GM06990 (cell line): ENCODE measurements at regions not wholly inside any gene's neighbourhood (a gene's known extent, or its start where the extent isn't known, plus 50 kb on each side); places are given as distances from the start of the nearest gene placed in this dataset.

Experiments
- DNase-seq: peaks from one replicate; pipeline ENCODE4 v3.0.0-alpha.2; 2011; ENCODE audit not compliant: insufficient read length; ENCODE audit errors: extremely low read depth
- H3K27me3 ChIP-seq: replicated peaks from 2 replicates; pipeline ENCODE4 v1.6.0; 2011; ENCODE audit warnings: low read length; ENCODE audit not compliant: control insufficient read depth, insufficient read depth
- H3K36me3 ChIP-seq: 2 replicates; pipeline ENCODE4 v1.5.1; 2011; ENCODE audit warnings: low read length; ENCODE audit not compliant: control insufficient read depth, insufficient read depth
- H3K4me3 ChIP-seq: replicated peaks from 2 replicates; pipeline ENCODE4 v1.5.1; 2011; ENCODE audit warnings: low read depth, mild to moderate bottlenecking, control low read depth, low read length
- TF ChIP-seq, protein P1 (sequence below): IDR thresholded peaks from 2 replicates; pipeline ENCODE4 v1.5.1; 2011; ENCODE audit warnings: low read length, control low read depth, mild to moderate bottlenecking, inconsistent platforms; ENCODE audit not compliant: insufficient read depth, poor library complexity, severe bottlenecking

DNA sequence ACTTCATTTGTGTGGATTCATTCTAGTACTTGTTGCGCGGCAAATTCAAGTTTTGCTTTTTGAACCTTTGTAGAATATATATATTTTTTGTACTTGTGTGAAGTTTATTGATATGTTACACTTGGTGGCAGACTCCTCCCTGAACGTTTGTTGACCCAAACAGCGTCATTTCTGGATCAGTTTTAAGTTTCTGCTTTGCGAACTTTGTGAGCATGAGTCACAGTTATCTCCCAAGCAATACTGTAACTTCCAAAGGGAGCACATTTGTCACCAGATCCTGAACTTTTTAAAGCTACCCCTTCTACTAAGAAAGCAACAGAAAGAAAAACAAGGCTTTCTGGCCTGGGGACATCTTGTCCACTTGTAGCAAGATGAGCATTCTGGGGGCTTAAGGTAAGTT lies 74.8 kb upstream of the CACNA2D3 start:
- DNase-seq, result no peak
- TF ChIP-seq, protein P1, sequence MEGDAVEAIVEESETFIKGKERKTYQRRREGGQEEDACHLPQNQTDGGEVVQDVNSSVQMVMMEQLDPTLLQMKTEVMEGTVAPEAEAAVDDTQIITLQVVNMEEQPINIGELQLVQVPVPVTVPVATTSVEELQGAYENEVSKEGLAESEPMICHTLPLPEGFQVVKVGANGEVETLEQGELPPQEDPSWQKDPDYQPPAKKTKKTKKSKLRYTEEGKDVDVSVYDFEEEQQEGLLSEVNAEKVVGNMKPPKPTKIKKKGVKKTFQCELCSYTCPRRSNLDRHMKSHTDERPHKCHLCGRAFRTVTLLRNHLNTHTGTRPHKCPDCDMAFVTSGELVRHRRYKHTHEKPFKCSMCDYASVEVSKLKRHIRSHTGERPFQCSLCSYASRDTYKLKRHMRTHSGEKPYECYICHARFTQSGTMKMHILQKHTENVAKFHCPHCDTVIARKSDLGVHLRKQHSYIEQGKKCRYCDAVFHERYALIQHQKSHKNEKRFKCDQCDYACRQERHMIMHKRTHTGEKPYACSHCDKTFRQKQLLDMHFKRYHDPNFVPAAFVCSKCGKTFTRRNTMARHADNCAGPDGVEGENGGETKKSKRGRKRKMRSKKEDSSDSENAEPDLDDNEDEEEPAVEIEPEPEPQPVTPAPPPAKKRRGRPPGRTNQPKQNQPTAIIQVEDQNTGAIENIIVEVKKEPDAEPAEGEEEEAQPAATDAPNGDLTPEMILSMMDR, result no peak
- H3K4me3 ChIP-seq, result no peak overlapping the region
- no peaks in the 10 kb centered on the region for H3K36me3 ChIP-seq
- no peaks in the 10 kb centered on the region; the same call in none of the 2 replicates for H3K27me3 ChIP-seq

DNA sequence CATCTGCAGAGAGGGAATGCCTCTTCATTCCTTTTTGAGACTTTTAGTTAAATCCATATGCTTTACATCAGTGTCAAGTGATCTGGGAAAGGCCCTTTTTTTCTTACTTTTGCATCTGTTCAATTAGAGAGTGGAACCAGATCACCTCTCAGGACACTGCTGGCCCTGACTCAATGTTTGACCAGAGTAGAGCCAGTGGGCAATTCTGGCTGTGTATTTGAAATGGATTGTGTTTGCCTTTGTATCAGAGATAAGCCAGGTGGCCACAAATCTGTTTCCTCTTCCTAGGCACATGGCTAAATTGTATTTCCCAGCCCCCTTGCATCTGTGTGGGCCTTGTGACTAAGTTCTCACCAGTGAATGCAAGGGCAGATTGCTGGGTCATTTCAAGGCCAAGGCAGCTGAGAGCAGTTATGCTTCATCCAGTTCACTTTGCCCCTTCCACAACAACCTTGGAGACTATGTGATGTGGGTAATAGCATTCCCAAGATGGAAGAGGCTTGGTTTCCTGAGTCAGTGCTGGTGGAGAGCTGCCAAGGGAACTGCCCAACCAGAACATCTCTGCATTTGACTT lies 75.6 kb upstream of the CACNA2D3 start:
- no peak for DNase-seq
- no peaks in the 10 kb centered on the region; the same call in none of the 2 replicates for H3K27me3 ChIP-seq
- TF ChIP-seq, protein P1, result no peak
- H3K4me3 ChIP-seq, result no peak overlapping the region
- no peaks in the 10 kb centered on the region for H3K36me3 ChIP-seq

DNA sequence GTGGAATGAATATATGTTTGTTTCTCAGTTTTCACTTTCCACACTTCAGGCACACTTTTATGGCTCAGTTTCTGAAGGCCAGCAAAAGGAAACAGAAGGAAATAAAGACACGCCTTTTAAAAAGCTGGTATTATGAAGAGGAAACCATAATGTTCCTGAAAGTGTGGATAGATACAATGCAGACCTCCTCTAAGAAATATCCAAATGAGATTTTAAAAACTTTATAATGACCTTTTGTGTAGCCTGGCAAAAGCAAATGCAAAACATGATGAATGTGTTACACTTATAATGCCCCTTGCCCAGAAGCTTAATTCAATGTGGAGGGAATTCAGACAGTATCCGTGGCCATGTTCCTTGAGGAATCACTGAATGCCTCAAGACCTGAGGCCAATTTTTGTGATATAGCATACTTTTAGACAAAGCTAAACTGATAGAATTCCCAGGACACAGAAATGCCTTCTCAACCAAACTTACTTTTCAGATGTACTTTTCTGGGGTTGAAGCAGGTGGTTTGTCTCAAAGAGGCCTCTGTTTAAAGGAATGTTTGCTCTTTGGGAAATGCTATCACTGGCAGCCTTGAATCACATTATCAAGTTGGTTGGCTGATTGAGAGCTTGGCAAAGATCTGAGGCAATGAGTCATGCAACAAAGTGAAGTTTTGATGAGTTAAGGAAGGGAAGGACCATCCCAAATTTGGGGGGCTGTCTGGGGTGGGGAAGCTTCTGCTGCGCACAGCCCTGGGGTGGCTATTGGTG lies 77.1 kb upstream of the CACNA2D3 start:
- no peaks in the 10 kb centered on the region; the same call in none of the 2 replicates for H3K27me3 ChIP-seq
- TF ChIP-seq, protein P1, result no peak
- H3K36me3 ChIP-seq, result no peaks in the 10 kb centered on the region
- DNase-seq, result no peak
- H3K4me3 ChIP-seq, result no peak overlapping the region

DNA sequence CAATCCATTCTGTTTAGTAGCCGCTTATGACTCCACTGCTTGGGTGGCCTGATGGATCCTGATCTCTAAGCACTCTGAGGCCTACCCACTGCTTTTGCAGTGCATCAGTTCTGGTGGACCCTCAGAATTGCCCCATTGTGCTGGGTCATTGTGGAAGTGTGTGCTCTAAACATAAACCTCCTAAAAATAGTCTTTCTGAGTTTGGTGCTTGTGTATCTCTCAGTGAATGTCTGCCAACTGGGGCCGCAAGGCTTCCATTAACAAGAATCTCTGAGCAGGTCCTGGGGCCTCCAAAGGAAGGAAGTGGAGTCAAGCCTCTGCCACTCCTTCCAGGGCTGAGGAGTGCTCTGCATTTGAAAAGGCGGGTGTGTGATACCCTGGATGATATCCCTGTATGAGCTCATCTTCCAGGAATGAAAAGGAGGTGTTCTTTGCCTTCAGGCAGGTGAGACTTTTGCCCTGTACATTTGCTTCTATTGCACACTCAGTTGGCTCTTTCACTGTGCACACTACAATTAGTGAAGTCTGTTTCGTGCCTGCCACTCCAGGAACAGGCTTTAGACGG lies 80.0 kb upstream of the CACNA2D3 start:
- TF ChIP-seq, protein P1, result no peak
- DNase-seq, result no peak
- no peak overlapping the region for H3K4me3 ChIP-seq
- H3K36me3 ChIP-seq, result no peaks in the 10 kb centered on the region
- no peaks in the 10 kb centered on the region; the same call in none of the 2 replicates for H3K27me3 ChIP-seq

DNA sequence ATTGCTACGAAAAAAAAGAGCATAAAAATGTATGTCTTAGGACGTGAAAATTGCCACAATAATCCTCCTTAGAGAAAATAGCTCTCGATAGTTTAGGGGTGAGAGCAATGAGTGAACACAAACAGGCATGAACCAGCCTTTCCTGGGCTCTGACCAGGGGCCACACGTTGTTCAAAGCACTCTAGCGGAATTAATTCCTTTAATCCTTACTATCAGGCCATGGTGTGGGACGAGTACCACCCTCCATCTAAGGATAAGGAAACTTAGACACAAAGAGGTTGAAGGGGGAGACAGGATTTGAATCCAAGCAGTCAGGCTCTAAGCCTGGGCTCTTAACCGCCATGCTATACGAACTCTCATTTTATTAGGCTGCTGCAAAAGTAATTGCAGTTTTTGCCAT lies 81.9 kb upstream of the CACNA2D3 start:
- TF ChIP-seq, protein P1, result no peak
- no peak for DNase-seq
- H3K27me3 ChIP-seq, result no peaks in the 10 kb centered on the region; the same call in none of the 2 replicates
- H3K36me3 ChIP-seq, result no peaks in the 10 kb centered on the region
- H3K4me3 ChIP-seq, result no peak overlapping the region
